OCI-LY1 (cell line): ENCODE measurements at regions not wholly inside any gene's neighbourhood (a gene's known extent, or its start where the extent isn't known, plus 50 kb on each side); places are given as distances from the start of the nearest gene placed in this dataset.
A peak's percentile ranks its signal among the peaks of the same experiment; 100 is the strongest.
"Not testable (repeated sequence)": the region's sequence is repeated elsewhere in the genome, so short reads cannot be mapped to it uniquely, and the experiment has no call there.

Source experiments
- H2AFZ ChIP-seq: fragments of 200-600 bp; sonication (generic), shearing (Covaris generic); 2 replicates; pipeline ENCODE4 v1.6.0; 2014; ENCODE audit warnings: antibody characterized with exemption, mild to moderate bottlenecking, low read length
- H3F3A ChIP-seq: fragments of 200-600 bp; sonication (generic), shearing (Covaris generic); 2 replicates; pipeline ENCODE4 v1.6.0; 2014; ENCODE audit warnings: mild to moderate bottlenecking, antibody characterized with exemption, low read length, moderate library complexity; ENCODE audit not compliant: insufficient read depth
- H3K27ac ChIP-seq: fragments of 200-600 bp; sonication (generic); 2 replicates; pipeline ENCODE4 v1.5.1; 2014; ENCODE audit warnings: low read length, mixed run types, mild to moderate bottlenecking, low read depth; ENCODE audit not compliant: poor library complexity, severe bottlenecking
- H3K27me3 ChIP-seq: fragments of 200-600 bp; sonication (generic); 2 replicates; pipeline ENCODE4 v1.6.0; 2014; ENCODE audit warnings: antibody characterized with exemption, mild to moderate bottlenecking, low read length, moderate library complexity; ENCODE audit not compliant: insufficient read depth
- H3K36me3 ChIP-seq: fragments of 200-600 bp; sonication (generic); 2 replicates; pipeline ENCODE4 v1.6.1; 2014; ENCODE audit warnings: mild to moderate bottlenecking, antibody characterized with exemption, low read length, moderate library complexity, mixed read lengths; ENCODE audit not compliant: insufficient read depth
- H3K4me1 ChIP-seq: fragments of 200-600 bp; sonication (generic); 2 replicates; pipeline ENCODE4 v1.5.1; 2014; ENCODE audit warnings: mild to moderate bottlenecking, low read length, moderate library complexity; ENCODE audit not compliant: insufficient read depth, severe bottlenecking
- H3K4me2 ChIP-seq: fragments of 200-600 bp; sonication (generic), shearing (Covaris generic); 2 replicates; pipeline ENCODE4 v1.6.1; 2014; ENCODE audit warnings: low read length
- H3K4me3 ChIP-seq: fragments of 200-600 bp; sonication (generic); 2 replicates; pipeline ENCODE4 v1.5.1; 2014; ENCODE audit warnings: low read length, low read depth, mild to moderate bottlenecking, mixed read lengths; ENCODE audit not compliant: poor library complexity, severe bottlenecking
- H3K79me2 ChIP-seq: fragments of 200-600 bp; shearing (Covaris generic); 2 replicates; pipeline ENCODE4 v1.6.1; 2016; ENCODE audit warnings: mixed run types, low read length, mixed read lengths; ENCODE audit not compliant: insufficient read depth
- H3K9ac ChIP-seq: fragments of 200-600 bp; sonication (generic), shearing (Covaris generic); 2 replicates; pipeline ENCODE4 v1.6.1; 2014; ENCODE audit warnings: mild to moderate bottlenecking, low read length, mixed read lengths
- H3K9me2 ChIP-seq: fragments of 200-600 bp; sonication (generic), shearing (Covaris generic); 2 replicates; pipeline ENCODE4 v1.6.1; 2014; ENCODE audit warnings: low read depth, mild to moderate bottlenecking, low read length, mixed read lengths
- H3K9me3 ChIP-seq: fragments of 200-600 bp; shearing (Covaris generic); 2 replicates; pipeline ENCODE4 v1.6.1; 2014; ENCODE audit warnings: low read length, mixed read lengths
- H4K20me1 ChIP-seq: fragments of 200-600 bp; sonication (generic), shearing (Covaris generic); 2 replicates; pipeline ENCODE4 v1.6.0; 2016; ENCODE audit warnings: mild to moderate bottlenecking, low read length; ENCODE audit not compliant: insufficient read depth
- EZH2 ChIP-seq: fragments of 200-600 bp; sonication (generic), shearing (Covaris generic); IDR thresholded peaks from 2 replicates; pipeline ENCODE4 v1.8.0; 2017; ENCODE audit warnings: borderline replicate concordance, mixed run types, mild to moderate bottlenecking, antibody characterized with exemption, low read length, moderate library complexity, mixed read lengths
- TF ChIP-seq, protein P1 (sequence below): fragments of 200-600 bp; sonication (generic), shearing (Covaris generic); IDR thresholded peaks from 2 replicates; pipeline ENCODE4 v1.5.1; 2017; ENCODE audit warnings: mild to moderate bottlenecking, antibody characterized with exemption, low read length, moderate library complexity, mixed read lengths

DNA sequence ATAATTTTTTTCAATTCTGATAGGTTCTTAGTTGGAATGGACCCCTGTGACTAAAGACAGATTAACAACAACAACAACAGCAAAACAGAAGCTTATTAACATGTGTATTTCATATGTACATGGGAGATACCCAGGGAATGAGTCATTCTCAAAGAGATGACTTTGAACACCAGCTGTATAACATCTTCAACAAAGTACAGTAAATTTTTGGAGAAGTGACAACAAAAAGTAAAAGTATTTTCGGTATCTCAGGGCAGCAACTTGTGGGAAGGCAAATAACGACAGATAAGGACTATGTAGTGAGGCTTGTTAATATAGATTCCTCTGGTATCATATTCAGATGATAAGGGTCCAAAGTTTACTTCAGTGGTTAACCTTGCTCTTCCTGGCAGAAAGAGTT is 573.4 kb upstream of the RAG2 start:
- no peaks in the 10 kb centered on the region for H4K20me1 ChIP-seq
- H3K36me3 ChIP-seq: no peaks in the 10 kb centered on the region
- H3K9ac ChIP-seq: no peak overlapping the region

DNA sequence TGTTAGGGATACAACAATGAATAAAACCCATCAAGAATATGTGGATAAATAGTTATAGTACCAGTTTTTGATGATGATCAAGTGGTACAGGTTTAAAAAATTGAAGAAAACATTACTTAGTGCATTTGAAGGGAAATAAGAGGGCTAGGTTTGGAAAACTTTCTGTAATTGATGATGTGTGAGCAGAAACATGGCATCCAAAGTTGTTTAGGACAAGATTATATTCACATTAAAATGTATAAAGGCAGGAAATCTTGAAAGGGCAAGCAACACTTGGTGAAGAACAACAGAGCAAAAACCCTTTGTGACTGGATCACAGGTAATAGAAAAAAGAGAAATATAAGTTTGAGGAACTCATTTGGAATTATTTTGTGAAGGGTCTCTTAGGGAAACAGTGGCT is 572.3 kb upstream of the RAG2 start:
- H2AFZ ChIP-seq: no peak overlapping the region
- no peak for TF ChIP-seq EZH2
- TF ChIP-seq, protein P1, sequence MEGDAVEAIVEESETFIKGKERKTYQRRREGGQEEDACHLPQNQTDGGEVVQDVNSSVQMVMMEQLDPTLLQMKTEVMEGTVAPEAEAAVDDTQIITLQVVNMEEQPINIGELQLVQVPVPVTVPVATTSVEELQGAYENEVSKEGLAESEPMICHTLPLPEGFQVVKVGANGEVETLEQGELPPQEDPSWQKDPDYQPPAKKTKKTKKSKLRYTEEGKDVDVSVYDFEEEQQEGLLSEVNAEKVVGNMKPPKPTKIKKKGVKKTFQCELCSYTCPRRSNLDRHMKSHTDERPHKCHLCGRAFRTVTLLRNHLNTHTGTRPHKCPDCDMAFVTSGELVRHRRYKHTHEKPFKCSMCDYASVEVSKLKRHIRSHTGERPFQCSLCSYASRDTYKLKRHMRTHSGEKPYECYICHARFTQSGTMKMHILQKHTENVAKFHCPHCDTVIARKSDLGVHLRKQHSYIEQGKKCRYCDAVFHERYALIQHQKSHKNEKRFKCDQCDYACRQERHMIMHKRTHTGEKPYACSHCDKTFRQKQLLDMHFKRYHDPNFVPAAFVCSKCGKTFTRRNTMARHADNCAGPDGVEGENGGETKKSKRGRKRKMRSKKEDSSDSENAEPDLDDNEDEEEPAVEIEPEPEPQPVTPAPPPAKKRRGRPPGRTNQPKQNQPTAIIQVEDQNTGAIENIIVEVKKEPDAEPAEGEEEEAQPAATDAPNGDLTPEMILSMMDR: no peak
- no peaks in the 10 kb centered on the region for H3K36me3 ChIP-seq
- no peaks in the 10 kb centered on the region for H3K27me3 ChIP-seq
- H3K9me2 ChIP-seq: no peaks in the 10 kb centered on the region
- no peaks in the 10 kb centered on the region for H4K20me1 ChIP-seq
- H3K4me2 ChIP-seq: no peak overlapping the region
- no peaks in the 10 kb centered on the region for H3F3A ChIP-seq
- H3K4me3 ChIP-seq: no peak overlapping the region
- H3K9me3 ChIP-seq: no peaks in the 10 kb centered on the region
- no peak overlapping the region for H3K27ac ChIP-seq
- H3K79me2 ChIP-seq: no peaks in the 10 kb centered on the region
- H3K9ac ChIP-seq: no peak overlapping the region
- H3K4me1 ChIP-seq: no peaks in the 10 kb centered on the region

More for the DNA sequence above, 573.4 kb upstream of the RAG2 start:
- Histone ChIP-seq H3F3A (no peaks in the 10 kb centered on the region), H3K4me2 (no peak overlapping the region), H3K27ac (no peak overlapping the region), H3K9me2 (no peaks in the 10 kb centered on the region), H3K27me3 (no peaks in the 10 kb centered on the region), H3K79me2 (no peaks in the 10 kb centered on the region), H2AFZ (no peak overlapping the region), H3K9me3 (no peaks in the 10 kb centered on the region), H3K4me3 (no peak overlapping the region), H3K4me1 (no peaks in the 10 kb centered on the region)
- TF ChIP-seq, protein P1: no peak
- no peak for TF ChIP-seq EZH2

DNA sequence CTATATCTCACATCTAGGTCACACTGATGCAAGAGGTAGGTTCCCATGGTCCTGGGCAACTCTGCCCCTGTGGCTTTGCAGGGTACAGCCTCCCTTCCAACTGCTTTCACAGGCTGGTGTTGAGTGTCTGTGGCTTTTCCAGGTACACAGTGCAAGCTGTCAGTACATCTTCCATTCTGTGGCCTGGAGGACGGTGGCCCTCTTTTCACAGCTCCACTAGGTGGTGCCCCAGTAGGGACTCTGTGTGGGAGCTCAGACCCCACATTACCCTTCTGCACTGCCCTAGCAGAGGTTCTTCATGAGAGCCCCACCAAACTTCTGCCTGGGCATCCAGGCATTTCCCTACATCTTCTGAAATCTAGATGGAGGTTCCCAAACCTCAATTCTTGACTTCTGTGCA is 547.4 kb upstream of the RAG2 start:
- H3K79me2 ChIP-seq, H4K20me1 ChIP-seq, H3K4me2 ChIP-seq, H2AFZ ChIP-seq, H3K36me3 ChIP-seq, H3K9me3 ChIP-seq, H3K4me1 ChIP-seq, H3K27me3 ChIP-seq, H3K4me3 ChIP-seq, H3F3A ChIP-seq, H3K9me2 ChIP-seq, H3K9ac ChIP-seq, H3K27ac ChIP-seq: not testable (repeated sequence)
- TF ChIP-seq, protein P1: 0 out of 2 replicates have a peak, but pooled peaks have one; percentile 8
